Mesendoderm (in vitro differentiated cells): ENCODE measurements at regions not wholly inside any gene's neighbourhood (a gene's known extent, or its start where the extent isn't known, plus 50 kb on each side); places are given as distances from the start of the nearest gene placed in this dataset.
A peak's percentile ranks its signal among the peaks of the same experiment; 100 is the strongest.

ENCODE experiments used
- DNase-seq: peaks from one replicate; pipeline ENCODE4 v3.0.0; 2013
- H2AK5ac ChIP-seq: 2 replicates; pipeline ENCODE4 v1.6.1; 2013; ENCODE audit warnings: low read length, inconsistent platforms
- H2BK120ac ChIP-seq: 2 replicates; pipeline ENCODE4 v1.6.1; 2013; ENCODE audit warnings: low read depth, mild to moderate bottlenecking, low read length, moderate library complexity, mixed read lengths
- H2BK15ac ChIP-seq: replicated peaks from 2 replicates; pipeline ENCODE4 v1.6.1; 2013; ENCODE audit warnings: low read depth, mild to moderate bottlenecking, moderate library complexity
- H2BK5ac ChIP-seq: 2 replicates; pipeline ENCODE4 v1.6.1; 2013; ENCODE audit warnings: low read length, inconsistent platforms
- H3K18ac ChIP-seq: 2 replicates; pipeline ENCODE4 v1.6.1; 2013; ENCODE audit warnings: mild to moderate bottlenecking, low read length, mixed read lengths
- H3K23ac ChIP-seq: one replicate; pipeline ENCODE4 v1.6.1; 2013; ENCODE audit warnings: low read length
- H3K27ac ChIP-seq: 2 replicates; pipeline ENCODE4 v1.5.1; 2013; ENCODE audit warnings: low read depth, mild to moderate bottlenecking, inconsistent platforms, low read length, moderate library complexity
- H3K27me3 ChIP-seq: 2 replicates; pipeline ENCODE4 v1.6.1; 2013; ENCODE audit warnings: low read length, control low read depth, mild to moderate bottlenecking, inconsistent platforms; ENCODE audit not compliant: insufficient read depth, poor library complexity
- H3K36me3 ChIP-seq: 2 replicates; pipeline ENCODE4 v1.6.1; 2013; ENCODE audit warnings: low read length, inconsistent platforms; ENCODE audit not compliant: control insufficient read depth, insufficient read depth
- H3K4ac ChIP-seq: one replicate; pipeline ENCODE4 v1.6.1; 2013; ENCODE audit warnings: low read depth, mild to moderate bottlenecking, low read length, moderate library complexity
- H3K4me1 ChIP-seq: 2 replicates; pipeline ENCODE4 v1.6.1; 2013; ENCODE audit warnings: low read depth, low read length, inconsistent platforms; ENCODE audit not compliant: control insufficient read depth
- H3K4me2 ChIP-seq: 2 replicates; pipeline ENCODE4 v1.6.1; 2013; ENCODE audit warnings: low read length
- H3K4me3 ChIP-seq: 2 replicates; pipeline ENCODE4 v1.5.1; 2013; ENCODE audit warnings: mild to moderate bottlenecking, low read length
- H3K56ac ChIP-seq: one replicate; pipeline ENCODE4 v1.6.1; 2013; ENCODE audit warnings: low read length
- H3K79me1 ChIP-seq: 2 replicates; pipeline ENCODE4 v1.6.1; 2013; ENCODE audit warnings: low read length, inconsistent platforms
- H3K79me2 ChIP-seq: 2 replicates; pipeline ENCODE4 v1.6.1; 2013; ENCODE audit warnings: mild to moderate bottlenecking, low read length; ENCODE audit not compliant: control insufficient read depth, insufficient read depth
- H3K9ac ChIP-seq: 2 replicates; pipeline ENCODE4 v1.6.1; 2013; ENCODE audit warnings: low read length, inconsistent platforms
- H4K5ac ChIP-seq: one replicate; pipeline ENCODE4 v1.6.1; 2013; ENCODE audit warnings: low read length
- H4K8ac ChIP-seq: one replicate; pipeline ENCODE4 v1.6.1; 2013; ENCODE audit warnings: low read depth, mild to moderate bottlenecking, control low read depth, low read length, moderate library complexity
- WGBS: extraction: QIAGEN DNeasy Blood & Tissue Kit; methylation state at CpG from one replicate; pipeline ENCODE4 v1.1.7; 2013; ENCODE audit warnings: low lambda C conversion rate, missing lambda C conversion rate; ENCODE audit not compliant: insufficient coverage; ENCODE audit errors: extremely low coverage; 5-methylcytosine and 5-hydroxymethylcytosine counted together

DNA sequence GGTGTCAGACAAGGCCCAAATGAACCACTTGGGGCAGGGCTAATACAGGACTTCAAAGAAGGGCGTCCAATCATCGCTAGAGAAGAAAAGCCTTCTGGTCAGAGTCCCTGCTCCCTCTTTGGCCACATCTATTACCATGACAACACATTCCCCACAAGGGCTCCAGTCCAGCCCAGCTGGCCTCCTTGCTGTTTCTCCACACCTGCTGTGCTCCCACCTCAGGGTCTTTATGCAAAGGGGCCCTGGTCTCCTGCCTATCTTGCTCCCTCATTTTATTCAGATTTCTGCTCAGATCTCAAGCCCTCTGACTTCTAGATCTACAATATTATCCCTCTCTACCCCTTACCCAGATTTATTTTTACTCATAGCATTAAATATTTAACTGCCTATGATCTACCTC lies 58.0 kb upstream of the KIRREL3 start:
- Histone ChIP-seq H3K27ac (no peak overlapping the region), H2BK120ac (no peak overlapping the region), H2AK5ac (no peak overlapping the region), H3K36me3 (no peaks in the 10 kb centered on the region), H3K79me1 (no peaks in the 10 kb centered on the region), H4K5ac (no peak overlapping the region), H3K79me2 (no peaks in the 10 kb centered on the region), H3K4me3 (no peak overlapping the region), H3K23ac (no peak overlapping the region), H3K4ac (no peak overlapping the region), H3K9ac (no peak overlapping the region), H3K4me1 (no peaks in the 10 kb centered on the region), H3K27me3 (no peaks in the 10 kb centered on the region), H2BK15ac (no peak overlapping the region), H4K8ac (no peak overlapping the region), H2BK5ac (no peak overlapping the region), H3K4me2 (no peak overlapping the region), H3K56ac (no peak overlapping the region), H3K18ac (no peak overlapping the region)
- no peak for DNase-seq
- no CpG with 5 or more reads among the region's 2 CpGs for WGBS

GRCh38 chr11:127057126-127057525 lies 56.6 kb upstream of the KIRREL3 start:
- no peak for DNase-seq
- H3K4me2 ChIP-seq, result no peak overlapping the region
- no peak overlapping the region for H3K4ac ChIP-seq
- H3K56ac ChIP-seq, result no peak overlapping the region
- no peaks in the 10 kb centered on the region for H3K79me1 ChIP-seq
- no CpG with 5 or more reads among the region's 8 CpGs for WGBS
- H2BK15ac ChIP-seq, result no peak overlapping the region
- no peak overlapping the region for H3K18ac ChIP-seq
- H3K27me3 ChIP-seq, result no peaks in the 10 kb centered on the region
- no peak overlapping the region for H3K27ac ChIP-seq
- H3K4me1 ChIP-seq, result no peaks in the 10 kb centered on the region
- no peak overlapping the region for H4K8ac ChIP-seq
- H3K36me3 ChIP-seq, result no peaks in the 10 kb centered on the region
- no peak overlapping the region for H3K23ac ChIP-seq
- H2AK5ac ChIP-seq, result no peak overlapping the region
- H3K9ac ChIP-seq, result no peak overlapping the region
- no peak overlapping the region for H2BK120ac ChIP-seq
- H4K5ac ChIP-seq, result no peak overlapping the region
- H2BK5ac ChIP-seq, result no peak overlapping the region
- H3K79me2 ChIP-seq, result no peaks in the 10 kb centered on the region
- H3K4me3 ChIP-seq, result no peak overlapping the region

GRCh38 chr11:127056338-127056971 lies 55.9 kb upstream of the KIRREL3 start:
- no CpG with 5 or more reads among the region's 6 CpGs for WGBS
- no peak overlapping the region for H2BK120ac ChIP-seq
- H3K4ac ChIP-seq, result no peak overlapping the region
- no peak overlapping the region for H2BK15ac ChIP-seq
- H3K79me1 ChIP-seq, result no peaks in the 10 kb centered on the region
- no peaks in the 10 kb centered on the region for H3K36me3 ChIP-seq
- no peak overlapping the region for H3K27ac ChIP-seq
- H4K5ac ChIP-seq, result no peak overlapping the region
- DNase-seq, result peak; percentile 10
- no peaks in the 10 kb centered on the region for H3K27me3 ChIP-seq
- H3K4me1 ChIP-seq, result no peaks in the 10 kb centered on the region
- H3K4me2 ChIP-seq, result no peak overlapping the region
- no peak overlapping the region for H3K23ac ChIP-seq
- no peak overlapping the region for H3K4me3 ChIP-seq
- H3K79me2 ChIP-seq, result no peaks in the 10 kb centered on the region
- H4K8ac ChIP-seq, result no peak overlapping the region
- H3K9ac ChIP-seq, result no peak overlapping the region
- H3K18ac ChIP-seq, result no peak overlapping the region
- H2AK5ac ChIP-seq, result no peak overlapping the region
- no peak overlapping the region for H3K56ac ChIP-seq
- H2BK5ac ChIP-seq, result no peak overlapping the region

DNA sequence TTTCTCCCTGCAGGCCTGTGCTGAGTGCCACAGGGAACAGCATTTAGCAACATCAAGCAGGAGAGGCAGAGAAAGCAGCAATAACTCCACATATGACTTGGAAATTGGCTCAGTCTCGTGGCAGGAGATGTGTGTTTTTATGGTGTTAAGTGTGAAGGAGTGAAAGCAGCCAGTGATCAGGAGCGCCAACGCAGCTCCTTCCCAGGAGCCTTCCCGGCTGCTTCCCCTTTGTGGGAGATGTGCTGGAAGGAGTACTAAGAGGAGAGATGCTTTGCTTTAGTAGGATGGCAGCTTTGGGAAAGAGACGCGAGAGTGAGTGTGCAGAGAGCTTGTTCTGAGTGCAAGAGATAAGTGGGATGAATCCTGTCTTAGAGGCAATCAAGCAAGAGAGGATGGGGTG lies 54.7 kb upstream of the KIRREL3 start:
- Histone ChIP-seq H3K4me1 (no peaks in the 10 kb centered on the region), H3K27ac (no peak overlapping the region), H3K4me2 (no peak overlapping the region), H2BK5ac (no peak overlapping the region), H3K9ac (no peak overlapping the region), H3K79me2 (no peaks in the 10 kb centered on the region), H3K23ac (no peak overlapping the region), H3K27me3 (no peaks in the 10 kb centered on the region), H4K8ac (no peak overlapping the region), H3K18ac (no peak overlapping the region), H2AK5ac (no peak overlapping the region), H4K5ac (no peak overlapping the region), H3K79me1 (no peaks in the 10 kb centered on the region), H2BK120ac (no peak overlapping the region), H2BK15ac (no peak overlapping the region), H3K36me3 (no peaks in the 10 kb centered on the region), H3K4me3 (no peak overlapping the region), H3K56ac (no peak overlapping the region), H3K4ac (no peak overlapping the region)
- no CpG with 5 or more reads among the region's 6 CpGs for WGBS
- no peak for DNase-seq

DNA sequence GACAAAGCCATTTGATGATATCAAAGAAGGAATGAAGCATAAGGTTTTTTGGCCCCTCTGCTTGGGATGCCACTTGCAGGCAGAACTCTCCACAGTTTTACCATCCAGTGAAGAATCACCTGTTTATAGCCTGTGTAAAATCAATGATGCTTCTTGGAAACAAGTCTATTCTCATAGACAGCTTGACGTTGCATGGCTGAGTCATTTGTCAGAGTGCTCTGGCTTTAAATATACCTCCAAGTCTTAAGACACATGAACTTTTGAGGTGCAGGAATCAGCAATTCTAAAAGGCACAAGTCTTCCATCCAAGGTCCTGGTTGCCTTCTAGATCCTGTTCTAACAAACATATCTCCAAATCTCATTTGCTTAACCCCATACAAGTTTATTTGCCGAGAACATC lies 53.6 kb upstream of the KIRREL3 start:
- Histone ChIP-seq H3K18ac (no peak overlapping the region), H3K36me3 (no peaks in the 10 kb centered on the region), H3K79me2 (no peaks in the 10 kb centered on the region), H2AK5ac (no peak overlapping the region), H4K5ac (no peak overlapping the region), H3K27ac (no peak overlapping the region), H2BK15ac (no peak overlapping the region), H3K79me1 (no peaks in the 10 kb centered on the region), H3K27me3 (no peaks in the 10 kb centered on the region), H3K4me1 (no peaks in the 10 kb centered on the region), H3K4me2 (no peak overlapping the region), H4K8ac (no peak overlapping the region), H2BK5ac (no peak overlapping the region), H3K56ac (no peak overlapping the region), H3K4ac (no peak overlapping the region), H2BK120ac (no peak overlapping the region), H3K23ac (no peak overlapping the region), H3K9ac (no peak overlapping the region), H3K4me3 (no peak overlapping the region)
- no CpG with 5 or more reads among the region's 2 CpGs for WGBS
- DNase-seq, result no peak

GRCh38 chr11:127052404-127052803 lies 51.8 kb upstream of the KIRREL3 start:
- H3K4me2 ChIP-seq, result no peak overlapping the region
- H3K4me1 ChIP-seq, result no peaks in the 10 kb centered on the region
- H3K18ac ChIP-seq, result no peak overlapping the region
- H2BK5ac ChIP-seq, result no peak overlapping the region
- no peak overlapping the region for H3K56ac ChIP-seq
- no peak overlapping the region for H3K4ac ChIP-seq
- no peak overlapping the region for H2AK5ac ChIP-seq
- H4K8ac ChIP-seq, result no peak overlapping the region
- no peaks in the 10 kb centered on the region for H3K36me3 ChIP-seq
- no peaks in the 10 kb centered on the region for H3K79me1 ChIP-seq
- no peaks in the 10 kb centered on the region for H3K79me2 ChIP-seq
- no peak overlapping the region for H4K5ac ChIP-seq
- no peak overlapping the region for H2BK120ac ChIP-seq
- no peak overlapping the region for H3K23ac ChIP-seq
- no peaks in the 10 kb centered on the region for H3K27me3 ChIP-seq
- no peak overlapping the region for H3K27ac ChIP-seq
- WGBS, result no CpG with 5 or more reads among the region's 1 CpG
- DNase-seq, result peak; percentile 7
- no peak overlapping the region for H2BK15ac ChIP-seq
- no peak overlapping the region for H3K9ac ChIP-seq
- H3K4me3 ChIP-seq, result no peak overlapping the region
